WTC11 (cell line): ENCODE measurements at regions not wholly inside any gene's neighbourhood (a gene's known extent, or its start where the extent isn't known, plus 50 kb on each side); places are given as distances from the start of the nearest gene placed in this dataset.
A peak's percentile ranks its signal among the peaks of the same experiment; 100 is the strongest.

Experiments used
- ATAC-seq: fragments of 200-7000 bp; cut with Tn5 transposase; 2 replicates; pipeline ENCODE4 v1.10.0; 2021; ENCODE audit warnings: mild to moderate bottlenecking, moderate library complexity
- CTCF ChIA-PET: fragments of 300-600 bp; sonication (Branson Sonifier 250); formaldehyde crosslinking; loops from one replicate; lab custom pipeline; 2021; ENCODE audit warnings: antibody characterized with exemption; lab: Charles Lee
- POLR2A ChIA-PET: fragments of 350-600 bp; sonication (Branson Sonifier 250); formaldehyde crosslinking; loops from one replicate; lab custom pipeline; 2021; ENCODE audit warnings: antibody characterized with exemption; lab: Charles Lee
- DNase-seq: peaks from one replicate; pipeline ENCODE4 v3.0.0; 2021; ENCODE audit warnings: low spot score
- H3K27ac Mint-ChIP-seq: 2 replicates; pipeline ENCODE4 v1.8.0; 2021; ENCODE audit warnings: mixed read lengths
- H3K27me3 Mint-ChIP-seq: 2 replicates; pipeline ENCODE4 v1.8.0; 2021; ENCODE audit warnings: low read depth, mild to moderate bottlenecking, moderate library complexity, mixed read lengths
- H3K36me3 Mint-ChIP-seq: 2 replicates; pipeline ENCODE4 v1.8.0; 2021; ENCODE audit warnings: mixed read lengths
- H3K4me1 Mint-ChIP-seq: 2 replicates; pipeline ENCODE4 v1.8.0; 2022; ENCODE audit warnings: mixed read lengths
- H3K4me3 Mint-ChIP-seq: 2 replicates; pipeline ENCODE4 v1.8.0; 2021; ENCODE audit warnings: mild to moderate bottlenecking, moderate library complexity, mixed read lengths
- H3K9me3 Mint-ChIP-seq: 2 replicates; pipeline ENCODE4 v1.8.0; 2021; ENCODE audit warnings: mixed read lengths
- CDX4 ChIP-seq: fragments of 250-450 bp; sonication (Bioruptor Pico); IDR thresholded peaks from 2 replicates; pipeline ENCODE4 v1.9.0; 2021; ENCODE audit warnings: moderate library complexity, mild to moderate bottlenecking, inconsistent platforms, borderline replicate concordance
- E2F5 ChIP-seq: sonication (generic); formaldehyde crosslinking; IDR thresholded peaks from 2 replicates; pipeline ENCODE4 v1.8.1; 2022; ENCODE audit warnings: mild to moderate bottlenecking, moderate library complexity, missing genetic modification reagents
- FOXP1 ChIP-seq: sonication (generic); formaldehyde crosslinking; IDR thresholded peaks from 2 replicates; pipeline ENCODE4 v1.8.0; 2022; ENCODE audit warnings: missing genetic modification reagents, mild to moderate bottlenecking, moderate library complexity, borderline replicate concordance
- GRHL2 ChIP-seq: fragments of 250-450 bp; sonication (Bioruptor Pico); IDR thresholded peaks from 2 replicates; pipeline ENCODE4 v1.8.0; 2022; ENCODE audit warnings: mild to moderate bottlenecking, moderate library complexity; ENCODE audit not compliant: insufficient replicate concordance, severe bottlenecking
- HMGA2 ChIP-seq: fragments of 250-450 bp; sonication (Bioruptor Pico); IDR thresholded peaks from 2 replicates; pipeline ENCODE4 v1.4.0; 2021; ENCODE audit warnings: mild to moderate bottlenecking, moderate library complexity
- IRF1 ChIP-seq: sonication (generic); formaldehyde crosslinking; IDR thresholded peaks from 2 replicates; pipeline ENCODE4 v1.8.0; 2023; ENCODE audit warnings: missing genetic modification reagents
- OVOL2 ChIP-seq: fragments of 250-450 bp; sonication (Bioruptor Pico); IDR thresholded peaks from 2 replicates; pipeline ENCODE4 v1.9.0; 2021; ENCODE audit warnings: mild to moderate bottlenecking, borderline replicate concordance
- PREB ChIP-seq: sonication (generic); formaldehyde crosslinking; IDR thresholded peaks from 2 replicates; pipeline ENCODE4 v1.8.1; 2022; ENCODE audit warnings: mild to moderate bottlenecking, missing genetic modification reagents, moderate library complexity, borderline replicate concordance
- SMAD3 ChIP-seq: sonication (generic); formaldehyde crosslinking; IDR thresholded peaks from 2 replicates; pipeline ENCODE4 v1.8.0; 2022; ENCODE audit warnings: missing genetic modification reagents, mild to moderate bottlenecking, borderline replicate concordance
- TEAD4 ChIP-seq: sonication (generic); formaldehyde crosslinking; IDR thresholded peaks from 2 replicates; pipeline ENCODE4 v1.8.0; 2022; ENCODE audit warnings: mild to moderate bottlenecking, missing genetic modification reagents
- TP53 ChIP-seq: sonication (generic); formaldehyde crosslinking; IDR thresholded peaks from 2 replicates; pipeline ENCODE4 v1.8.1; 2023; ENCODE audit warnings: mild to moderate bottlenecking, missing genetic modification reagents
- ZNF121 ChIP-seq: sonication (generic); formaldehyde crosslinking; IDR thresholded peaks from 2 replicates; pipeline ENCODE4 v1.8.0; 2023; ENCODE audit warnings: missing genetic modification reagents
- ZNF263 ChIP-seq: sonication (generic); formaldehyde crosslinking; IDR thresholded peaks from 2 replicates; pipeline ENCODE4 v1.8.1; 2022; ENCODE audit warnings: low read depth, mild to moderate bottlenecking, moderate library complexity, missing genetic modification reagents
- ZNF281 ChIP-seq: sonication (generic); formaldehyde crosslinking; IDR thresholded peaks from 2 replicates; pipeline ENCODE4 v1.8.0; 2023; ENCODE audit warnings: mild to moderate bottlenecking, missing genetic modification reagents
- ZSCAN18 ChIP-seq: fragments of 250-450 bp; sonication (Bioruptor Pico); IDR thresholded peaks from 2 replicates; pipeline ENCODE4 v2.1.2; 2022; ENCODE audit warnings: mild to moderate bottlenecking, moderate library complexity

- H3K4me1 Mint-ChIP-seq, result peaks cover 31% of the 10 kb centered on the region
- H3K27me3 Mint-ChIP-seq, result no peaks in the 10 kb centered on the region; the same call in 1 of the 2 replicates
- no peak for TF ChIP-seq IRF1
- TF ChIP-seq ZSCAN18 (CRISPR knock-in tag), result no peak
- TF ChIP-seq CDX4 (CRISPR knock-in tag), result no peak
- TF ChIP-seq SMAD3 (CRISPR knock-in tag), result no peak
- TF ChIP-seq ZNF121 (CRISPR knock-in tag), result no peak
- no peak for TF ChIP-seq ZNF263 (CRISPR knock-in tag)
- TF ChIP-seq GRHL2 (CRISPR knock-in tag), result no peak
- TF ChIP-seq E2F5 (CRISPR knock-in tag), result no peak
- no peak for TF ChIP-seq TP53
- TF ChIP-seq ZNF281 (CRISPR knock-in tag), result no peak
- no peak for TF ChIP-seq TEAD4
- no peak for TF ChIP-seq FOXP1 (CRISPR knock-in tag)
- TF ChIP-seq HMGA2 (CRISPR knock-in tag), result no peak
- no peak for TF ChIP-seq PREB (CRISPR knock-in tag)
- H3K27ac Mint-ChIP-seq, result 0 out of 2 replicates have a peak overlapping the region, but pooled peaks have one; percentile 40
- CTCF ChIA-PET, result interaction anchor here (1.0 to 2.5 kb wide), 2 partner anchors 8 to 10 kb away, joined by 3 to 15 read pairs; no protein-coding TSS in a partner anchor
- peaks cover 6% of the 10 kb centered on the region; the same call in 1 of the 2 replicates for H3K36me3 Mint-ChIP-seq
- POLR2A ChIA-PET, result no interaction called here
- ATAC-seq, result peak; percentile 46
- no peak overlapping the region for H3K4me3 Mint-ChIP-seq
- H3K9me3 Mint-ChIP-seq, result peaks cover 7% of the 10 kb centered on the region
- no peak for DNase-seq
Observed at GRCh38 chr21:39020751-39021477, 162.3 kb downstream of the PSMG1 start.

GRCh38 chr21:39018730-39019129 lies 164.5 kb downstream of the PSMG1 start:
- DNase-seq, result no peak
- ATAC-seq, result no peak
- no peak overlapping the region for H3K4me3 Mint-ChIP-seq
- no peak for TF ChIP-seq OVOL2
- peaks cover 3% of the 10 kb centered on the region; the same call in 1 of the 2 replicates for H3K9me3 Mint-ChIP-seq
- no peak overlapping the region for H3K27ac Mint-ChIP-seq
- H3K36me3 Mint-ChIP-seq, result no peaks in the 10 kb centered on the region
- H3K27me3 Mint-ChIP-seq, result no peaks in the 10 kb centered on the region
- H3K4me1 Mint-ChIP-seq, result peaks cover 22% of the 10 kb centered on the region
- ChIA-PET POLR2A (no interaction called here), CTCF (no interaction called here)
